H1 (cell line): ENCODE measurements at regions not wholly inside any gene's neighbourhood (a gene's known extent, or its start where the extent isn't known, plus 50 kb on each side); places are given as distances from the start of the nearest gene placed in this dataset.

Experiments used
- CTCF ChIP-seq, 3 experiments: IDR thresholded peaks; 1 replicate in 2 of 3; 2 replicates in 1 of 3; pipeline versions ENCODE4 v1.5.1 to v1.6.1; 2011; ENCODE audit warnings: low read length in 3 of 3, mild to moderate bottlenecking in 3 of 3, inconsistent platforms in 2 of 3, low read depth in 1 of 3, moderate library complexity in 1 of 3; ENCODE audit not compliant: insufficient read depth in 1 of 3; ENCODE audit errors: control extremely low read depth in 1 of 3

- TF ChIP-seq CTCF (IDR thresholded peaks at IDR 0.05; ENCODE audit: control extremely low read depth in 1 of 3, insufficient read depth in 1 of 3, low read depth in 1 of 3, low read length in 3 of 3), result no peak
Observed at GRCh38 chrX:4179031-4179430, 465.6 kb upstream of the PRKX start (continued).
